Epithelial cell of proximal tubule (primary cell): ENCODE measurements at regions not wholly inside any gene's neighbourhood (a gene's known extent, or its start where the extent isn't known, plus 50 kb on each side); places are given as distances from the start of the nearest gene placed in this dataset.
A peak's percentile ranks its signal among the peaks of the same experiment; 100 is the strongest.

ENCODE experiments used
- DNase-seq: peaks from one replicate; pipeline ENCODE4 v3.0.0-alpha.2; 2011; ENCODE audit warnings: low read depth
- H3K4me3 ChIP-seq: 2 replicates; pipeline ENCODE4 v1.5.1; 2011; ENCODE audit warnings: low read depth, mild to moderate bottlenecking, low read length
- TF ChIP-seq, protein P1 (sequence below): conservative IDR thresholded peaks from 2 replicates; pipeline ENCODE4 v1.5.1; 2012; ENCODE audit warnings: low read depth, mild to moderate bottlenecking, low read length

- DNase-seq: peak; percentile 71
- H3K4me3 ChIP-seq: no peak overlapping the region
- TF ChIP-seq, protein P1, sequence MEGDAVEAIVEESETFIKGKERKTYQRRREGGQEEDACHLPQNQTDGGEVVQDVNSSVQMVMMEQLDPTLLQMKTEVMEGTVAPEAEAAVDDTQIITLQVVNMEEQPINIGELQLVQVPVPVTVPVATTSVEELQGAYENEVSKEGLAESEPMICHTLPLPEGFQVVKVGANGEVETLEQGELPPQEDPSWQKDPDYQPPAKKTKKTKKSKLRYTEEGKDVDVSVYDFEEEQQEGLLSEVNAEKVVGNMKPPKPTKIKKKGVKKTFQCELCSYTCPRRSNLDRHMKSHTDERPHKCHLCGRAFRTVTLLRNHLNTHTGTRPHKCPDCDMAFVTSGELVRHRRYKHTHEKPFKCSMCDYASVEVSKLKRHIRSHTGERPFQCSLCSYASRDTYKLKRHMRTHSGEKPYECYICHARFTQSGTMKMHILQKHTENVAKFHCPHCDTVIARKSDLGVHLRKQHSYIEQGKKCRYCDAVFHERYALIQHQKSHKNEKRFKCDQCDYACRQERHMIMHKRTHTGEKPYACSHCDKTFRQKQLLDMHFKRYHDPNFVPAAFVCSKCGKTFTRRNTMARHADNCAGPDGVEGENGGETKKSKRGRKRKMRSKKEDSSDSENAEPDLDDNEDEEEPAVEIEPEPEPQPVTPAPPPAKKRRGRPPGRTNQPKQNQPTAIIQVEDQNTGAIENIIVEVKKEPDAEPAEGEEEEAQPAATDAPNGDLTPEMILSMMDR: no peak
Measured at GRCh38 chr5:152632360-152632759, 227.3 kb upstream of the NMUR2 start.

DNA sequence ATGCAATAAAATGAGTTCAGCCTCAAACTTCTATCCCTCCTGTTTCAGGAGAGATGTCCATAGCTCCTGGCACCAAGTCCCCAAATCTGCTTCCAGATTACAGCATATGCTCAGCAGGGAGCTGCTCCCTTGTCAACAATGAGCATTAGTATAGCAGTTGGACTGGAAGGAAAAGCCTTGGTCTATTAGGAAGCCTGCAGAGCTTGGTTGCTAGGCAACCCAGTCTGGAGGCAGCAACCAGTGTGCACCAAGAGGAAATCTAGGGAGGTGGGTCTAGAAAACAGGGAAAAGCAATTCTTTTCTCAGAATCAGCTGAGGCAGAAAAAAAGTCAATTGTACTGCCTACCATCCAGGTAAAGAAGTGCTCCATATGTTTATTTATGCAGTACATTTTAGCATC, 229.5 kb upstream of the NMUR2 start:
- DNase-seq: no peak
- TF ChIP-seq, protein P1: no peak

GRCh38 chr5:152638996-152639552, 234.0 kb upstream of the NMUR2 start:
- no peak for DNase-seq
- TF ChIP-seq, protein P1: no peak

More for the DNA sequence above, 229.5 kb upstream of the NMUR2 start:
- H3K4me3 ChIP-seq: no peak overlapping the region

DNA sequence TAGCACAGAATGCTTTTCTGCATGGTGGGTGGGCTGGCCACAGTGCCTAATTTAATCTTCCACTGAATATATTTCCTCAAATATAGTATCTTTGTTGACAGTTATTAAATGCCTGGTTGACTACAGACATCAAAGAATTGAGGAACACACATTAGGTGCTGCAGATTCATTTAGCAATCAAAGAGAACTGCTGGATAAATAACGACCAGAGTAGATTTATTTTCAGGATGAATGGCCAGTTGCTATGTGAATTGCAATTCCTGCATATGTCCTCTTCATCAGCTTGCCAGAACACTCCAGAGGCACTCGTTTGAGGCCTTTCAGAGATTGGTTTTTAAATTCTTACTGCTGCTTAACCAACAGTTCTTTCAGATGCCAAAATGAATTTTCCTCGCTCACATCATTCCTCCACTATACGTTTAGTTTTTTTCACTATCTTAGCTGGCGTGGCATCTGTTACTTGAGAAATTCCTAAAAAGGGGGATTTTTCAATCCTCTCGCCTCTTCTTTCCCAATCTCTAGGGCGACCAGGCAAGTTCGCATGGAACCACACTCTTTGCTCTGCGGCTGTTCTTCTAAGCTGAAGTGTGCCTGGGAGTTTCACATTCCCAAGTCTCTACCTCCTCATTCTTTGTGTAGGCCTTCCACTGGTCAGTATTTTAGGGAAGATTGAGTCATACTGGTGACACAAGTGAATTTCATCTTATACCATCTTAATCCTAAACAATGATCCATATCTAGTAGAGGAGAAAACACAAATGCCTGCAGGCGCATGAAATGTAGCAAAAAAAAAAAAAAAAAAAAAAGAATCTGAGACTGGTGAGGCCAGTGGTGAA, 237.1 kb upstream of the NMUR2 start:
- H3K4me3 ChIP-seq: no peak overlapping the region
- DNase-seq: no peak
- TF ChIP-seq, protein P1: no peak

More at GRCh38 chr5:152638996-152639552, 234.0 kb upstream of the NMUR2 start:
- H3K4me3 ChIP-seq: no peak overlapping the region

DNA sequence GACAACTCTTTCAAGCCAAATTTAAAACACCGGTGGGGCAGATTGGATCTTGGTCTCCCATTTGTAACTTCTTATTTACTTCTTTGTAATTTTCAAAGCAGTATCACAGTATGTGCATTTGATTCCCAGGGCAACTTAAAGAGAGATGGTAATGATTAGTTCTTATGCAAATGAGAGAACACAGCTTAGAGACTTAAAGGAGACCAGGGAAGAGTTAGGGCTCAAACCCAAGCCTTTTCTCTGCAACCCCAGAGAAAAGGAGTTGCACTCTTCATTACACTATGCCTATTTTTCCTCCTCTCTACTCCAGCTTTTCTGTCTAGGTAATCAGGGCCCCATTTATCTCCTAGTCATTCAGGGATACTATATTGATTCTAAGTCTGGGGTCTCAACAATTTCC, 237.8 kb upstream of the NMUR2 start:
- TF ChIP-seq, protein P1: no peak
- H3K4me3 ChIP-seq: no peak overlapping the region
- DNase-seq: no peak

DNA sequence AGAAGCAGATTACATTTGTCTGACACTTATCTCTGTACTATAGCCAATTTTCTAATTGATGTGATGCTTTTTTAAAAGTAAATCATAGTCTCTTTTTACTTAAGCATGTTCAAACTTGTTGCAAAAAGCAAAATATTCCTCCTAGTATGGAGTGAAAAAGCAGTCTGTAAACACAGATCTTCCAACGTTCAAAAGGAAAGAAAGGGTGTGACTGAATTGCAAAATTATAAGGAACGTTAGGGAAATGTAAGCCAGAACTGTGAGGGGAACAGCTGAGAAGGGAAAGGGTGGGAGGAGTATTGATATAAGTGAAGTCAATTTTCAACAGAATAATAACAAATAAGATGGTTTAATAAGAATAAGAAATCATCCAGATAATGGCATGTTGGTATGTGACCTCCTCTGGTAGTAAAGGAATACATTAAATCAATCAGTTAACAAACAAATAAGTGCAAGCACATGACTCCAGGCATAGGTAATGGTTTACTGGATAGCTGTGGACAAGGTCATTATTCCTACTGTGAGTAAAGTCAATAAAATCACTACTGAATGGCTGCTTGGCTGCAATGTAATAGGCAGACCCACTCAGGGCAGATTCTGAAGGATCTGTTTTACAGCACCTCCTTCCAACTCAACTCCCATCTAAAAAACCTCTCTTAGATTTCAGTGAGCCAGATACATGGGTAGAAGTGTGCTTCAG, 239.1 kb upstream of the NMUR2 start:
- no peak for DNase-seq
- TF ChIP-seq, protein P1: no peak
- H3K4me3 ChIP-seq: no peak overlapping the region
